Mucosa of descending colon (tissue), 3 donors: ENCODE measurements at regions not wholly inside any gene's neighbourhood (a gene's known extent, or its start where the extent isn't known, plus 50 kb on each side); places are given as distances from the start of the nearest gene placed in this dataset.

Source experiments
- ATAC-seq: fragments of 200-7000 bp; cut with Tn5 transposase; one replicate; pipeline ENCODE4 v1.9.1; 2020; ENCODE audit warnings: mild to moderate bottlenecking, moderate library complexity
- DNase-seq, 3 donors: peaks; one replicate each; pipeline ENCODE4 v3.0.0-alpha.2; 2020
- H3K36me3 ChIP-seq: fragments of 200-600 bp; one replicate; pipeline ENCODE4 v1.8.0; 2021; ENCODE audit warnings: low read depth, mild to moderate bottlenecking
- H3K4me1 ChIP-seq: fragments of 200-600 bp; one replicate; pipeline ENCODE4 v1.8.0; 2021; ENCODE audit warnings: low read depth, mild to moderate bottlenecking
- H3K4me3 ChIP-seq: fragments of 200-600 bp; one replicate; pipeline ENCODE4 v1.8.0; 2021; ENCODE audit warnings: mild to moderate bottlenecking
- H3K9me3 ChIP-seq: fragments of 200-600 bp; one replicate; pipeline ENCODE4 v1.8.0; 2021; ENCODE audit warnings: mild to moderate bottlenecking
- CTCF ChIP-seq: fragments of 200-600 bp; IDR thresholded peaks from one replicate; pipeline ENCODE4 v1.8.0; 2022; ENCODE audit warnings: antibody characterized with exemption, mild to moderate bottlenecking
- intact Hi-C, 2 donors: fragments of 100-400 bp; cut with DNase I in 1 of 2; cut with micrococcal nuclease in 1 of 2; formaldehyde crosslinking; loops; one replicate each; pipeline versions ENCODE4 v1.11.0 to v1.11.1; 2022; cut with DNase I, micrococcal nuclease
- donor health status: DM: no; HTN: no; CAD: no; lungs with moderate emphysema.
- donor health status: DM: no; HTN: no; CAD: no.
- donor health status: DM: no; HTN: yes; CAD: no.

- intact Hi-C loops = no loop called here
- no peak for ATAC-seq
- no peaks in the 10 kb centered on the region for H3K36me3 ChIP-seq
- H3K4me1 ChIP-seq = no peaks in the 10 kb centered on the region
- TF ChIP-seq CTCF = no peak
- no peak overlapping the region for H3K4me3 ChIP-seq
- peak in 1 of 3 donors; percentile 6 for DNase-seq
- no peaks in the 10 kb centered on the region for H3K9me3 ChIP-seq
These were observed 290.9 kb downstream of the KCNRG start for GRCh38 chr13:50306156-50306555.

DNA sequence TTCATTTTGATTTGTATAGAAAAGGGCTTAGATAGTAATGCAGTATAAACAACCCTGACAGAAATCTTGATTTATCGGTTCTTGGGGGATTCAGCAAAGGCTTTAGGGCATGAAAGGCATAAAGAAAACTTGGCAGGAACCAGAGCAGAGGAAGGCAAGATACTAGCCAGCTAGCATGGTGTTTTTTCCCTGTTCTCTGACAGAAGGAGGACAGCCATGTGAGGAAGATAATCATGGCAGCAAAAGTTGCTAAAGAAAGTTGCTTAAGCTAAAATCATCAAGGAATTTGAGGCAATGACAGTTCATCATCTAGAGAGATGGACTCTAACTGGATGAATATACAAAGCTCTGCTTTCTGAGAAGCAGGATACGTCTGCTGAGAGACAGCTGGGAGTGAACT lies 294.1 kb downstream of the KCNRG start:
- no peak for ATAC-seq
- Histone ChIP-seq H3K4me1 (no peaks in the 10 kb centered on the region), H3K9me3 (no peaks in the 10 kb centered on the region), H3K36me3 (no peaks in the 10 kb centered on the region), H3K4me3 (no peak overlapping the region)
- DNase-seq = no peak
- intact Hi-C loops = no loop called here
- TF ChIP-seq CTCF = no peak

DNA sequence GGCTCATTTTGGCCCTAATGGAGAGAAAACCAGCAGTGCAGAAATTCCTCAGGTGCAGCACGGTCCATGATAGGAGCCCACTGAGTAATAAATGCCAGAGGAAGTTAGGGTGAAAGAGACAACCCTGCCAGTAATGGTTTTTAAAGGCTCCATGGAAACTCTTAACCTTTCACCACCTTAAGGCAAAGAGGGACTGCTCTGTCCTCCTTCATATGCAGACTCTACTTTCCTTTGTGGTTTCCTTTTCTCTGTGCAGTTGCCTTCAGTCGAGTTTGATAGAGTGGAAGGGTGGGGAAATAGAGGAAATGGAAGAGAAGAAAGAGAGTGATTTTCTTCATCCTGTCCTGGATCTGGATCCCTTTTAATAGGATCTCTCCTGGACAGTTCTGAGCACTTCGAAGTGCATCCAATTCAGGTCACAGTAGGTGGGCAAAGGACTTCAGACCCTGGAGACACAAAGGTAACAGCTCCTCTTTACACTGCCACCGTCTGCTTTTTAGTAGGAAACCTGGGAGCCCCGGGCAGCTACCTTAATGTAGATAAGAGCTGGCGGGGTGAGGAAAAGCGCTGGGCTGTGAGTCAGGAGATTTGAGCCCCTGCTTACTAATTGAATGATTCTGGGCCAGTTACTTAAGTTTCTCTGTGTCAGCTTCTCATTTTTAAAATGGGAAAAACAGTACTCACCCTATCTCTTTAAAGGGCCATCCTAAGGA lies 294.8 kb downstream of the KCNRG start:
- DNase-seq (no peak), ATAC-seq (no peak)
- no peak for TF ChIP-seq CTCF
- H3K36me3 ChIP-seq = no peaks in the 10 kb centered on the region
- intact Hi-C loops = no loop called here
- no peak overlapping the region for H3K4me3 ChIP-seq
- no peaks in the 10 kb centered on the region for H3K4me1 ChIP-seq
- no peaks in the 10 kb centered on the region for H3K9me3 ChIP-seq

DNA sequence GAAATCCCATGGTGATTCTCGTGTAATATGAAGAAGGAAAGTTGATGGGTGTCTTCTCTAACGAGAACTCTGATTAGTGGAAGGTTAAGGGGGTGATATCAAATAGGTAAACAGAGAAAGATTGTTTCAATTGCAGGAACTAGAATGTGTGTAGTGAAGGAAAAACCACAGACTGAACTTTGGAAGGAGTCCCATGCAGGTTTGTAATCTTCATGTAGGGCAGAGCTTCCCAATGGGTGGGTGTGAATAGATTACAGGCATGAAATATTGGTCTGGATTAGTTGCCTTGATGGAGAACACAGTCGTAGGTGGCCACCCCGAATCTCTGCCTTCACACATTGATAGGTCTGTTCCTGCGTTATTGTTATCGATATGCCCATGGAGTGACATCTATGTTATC lies 295.5 kb downstream of the KCNRG start:
- Histone ChIP-seq H3K4me3 (no peak overlapping the region), H3K4me1 (no peaks in the 10 kb centered on the region), H3K9me3 (no peaks in the 10 kb centered on the region), H3K36me3 (no peaks in the 10 kb centered on the region)
- TF ChIP-seq CTCF = no peak
- DNase-seq (no peak), ATAC-seq (no peak)
- intact Hi-C loops = no loop called here

DNA sequence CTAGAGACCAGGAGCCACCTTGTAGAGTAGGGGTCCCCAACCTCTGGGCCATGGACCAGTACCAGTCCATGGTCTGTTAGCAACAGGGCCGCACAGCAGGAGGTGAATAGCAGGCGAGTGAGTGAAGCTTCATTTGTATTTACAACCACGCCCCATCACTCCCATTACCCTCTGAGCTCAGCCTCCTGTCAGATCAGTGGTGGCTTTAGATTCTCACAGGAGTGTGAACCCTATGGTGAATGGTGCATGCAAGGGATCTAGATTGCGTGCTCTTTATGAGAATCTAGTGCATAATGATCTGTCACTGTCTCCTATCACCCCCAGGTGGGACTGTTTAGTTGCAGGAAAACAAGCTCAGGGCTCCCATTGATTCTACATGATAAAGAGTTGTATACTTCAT lies 303.6 kb downstream of the KCNRG start:
- Histone ChIP-seq H3K9me3 (peaks cover 3% of the 10 kb centered on the region), H3K4me3 (no peak overlapping the region), H3K4me1 (peaks cover 9% of the 10 kb centered on the region), H3K36me3 (no peaks in the 10 kb centered on the region)
- intact Hi-C loops = no loop called here
- ATAC-seq (peak; percentile 24), DNase-seq (no peak)
- no peak for TF ChIP-seq CTCF
